ENCODE measurements at regions not wholly inside any gene's neighbourhood (a gene's known extent, or its start where the extent isn't known, plus 50 kb on each side); places are given as distances from the start of the nearest gene placed in this dataset.

DNA sequence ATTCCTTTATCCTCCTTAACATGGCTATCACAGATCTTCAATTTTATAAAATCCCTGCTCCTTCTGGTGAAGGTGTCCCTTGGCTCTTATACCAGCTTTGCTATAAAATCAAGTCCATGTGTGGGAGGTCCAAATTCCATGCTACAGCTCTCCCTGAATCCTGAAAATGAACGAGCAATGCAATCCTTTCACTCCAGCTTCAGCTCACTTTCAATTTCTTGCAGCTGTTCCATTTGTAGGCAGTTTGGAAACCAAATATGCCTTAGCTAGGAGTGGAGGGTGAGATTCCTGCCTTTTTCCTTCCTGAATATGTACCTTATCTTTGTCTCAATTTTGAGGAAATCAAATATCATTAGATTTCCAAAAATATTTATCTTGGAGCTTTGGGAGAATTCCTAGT lies 402.6 kb downstream of the TTLL7 start:
- no peak for DNase-seq
- Mint-ChIP-seq H3K27me3 (ENCODE audit: unreplicated experiment) (no peaks in the 10 kb centered on the region), H3K4me1 (ENCODE audit: low read depth, unreplicated experiment) (no peaks in the 10 kb centered on the region), H3K9me3 (ENCODE audit: low read depth, unreplicated experiment) (peaks cover 22% of the 10 kb centered on the region), H3K27ac (ENCODE audit: unreplicated experiment) (no peak overlapping the region), H3K4me3 (ENCODE audit: low read depth, unreplicated experiment) (no peak overlapping the region), H3K36me3 (ENCODE audit: insufficient read depth, unreplicated experiment) (no peaks in the 10 kb centered on the region)
- no TSS peak for BruUV-seq (replicated peaks)
- TF ChIP-seq CTCF (IDR thresholded peaks at IDR 0.05; ENCODE audit: unreplicated experiment) = no peak
- CTCF ChIA-PET = interaction anchor here (0.7 kb wide), 1 partner anchor 315 kb away, joined by 3 read pairs; no protein-coding TSS in a partner anchor
- intact Hi-C loops (cut with micrococcal nuclease; ENCODE audit: unreplicated experiment) = no loop called here

- intact Hi-C loops (cut with micrococcal nuclease; ENCODE audit: unreplicated experiment) = no loop called here
- H3K9me3 Mint-ChIP-seq (ENCODE audit: low read depth, unreplicated experiment) = peaks cover 12% of the 10 kb centered on the region
- H3K27ac Mint-ChIP-seq (ENCODE audit: unreplicated experiment) = no peak overlapping the region
- CTCF ChIA-PET = no interaction called here
- BruUV-seq (replicated peaks) = no TSS peak
- no peaks in the 10 kb centered on the region for H3K36me3 Mint-ChIP-seq (ENCODE audit: insufficient read depth, unreplicated experiment)
- H3K4me1 Mint-ChIP-seq (ENCODE audit: low read depth, unreplicated experiment) = no peaks in the 10 kb centered on the region
- no peak for TF ChIP-seq CTCF (IDR thresholded peaks at IDR 0.05; ENCODE audit: unreplicated experiment)
- no peak for DNase-seq
- H3K4me3 Mint-ChIP-seq (ENCODE audit: low read depth, unreplicated experiment) = no peak overlapping the region
- no peaks in the 10 kb centered on the region for H3K27me3 Mint-ChIP-seq (ENCODE audit: unreplicated experiment)
These were observed 405.9 kb downstream of the TTLL7 start for GRCh38 chr1:83593073-83593472.

DNA sequence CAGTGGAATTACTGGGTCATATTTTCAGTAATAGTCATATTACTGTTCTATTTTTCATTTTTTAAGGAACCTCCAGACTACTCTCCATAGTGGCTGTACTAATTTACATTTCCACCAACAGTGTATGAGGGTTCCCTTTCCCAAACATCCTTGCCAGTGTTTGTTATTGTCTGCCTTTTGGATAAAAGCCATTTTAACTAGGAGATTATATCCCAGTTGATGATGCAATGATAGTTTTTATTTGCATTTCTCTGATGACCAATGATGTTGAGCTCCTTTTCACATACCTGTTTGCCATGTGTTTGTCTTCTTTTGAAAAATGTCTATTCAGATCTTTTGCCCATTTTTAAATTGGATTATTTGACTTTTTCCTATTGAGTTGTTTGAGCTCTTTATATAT lies 410.8 kb downstream of the TTLL7 start:
- Mint-ChIP-seq H3K27me3 (ENCODE audit: unreplicated experiment) (no peaks in the 10 kb centered on the region), H3K27ac (ENCODE audit: unreplicated experiment) (no peak overlapping the region), H3K9me3 (ENCODE audit: low read depth, unreplicated experiment) (peaks cover 7% of the 10 kb centered on the region), H3K36me3 (ENCODE audit: insufficient read depth, unreplicated experiment) (no peaks in the 10 kb centered on the region), H3K4me1 (ENCODE audit: low read depth, unreplicated experiment) (no peaks in the 10 kb centered on the region), H3K4me3 (ENCODE audit: low read depth, unreplicated experiment) (no peak overlapping the region)
- no peak for DNase-seq
- no TSS peak for BruUV-seq (replicated peaks)
- CTCF ChIA-PET = interaction anchor here (0.7 kb wide), 1 partner anchor 14 kb away, joined by 3 read pairs; no protein-coding TSS in a partner anchor
- no peak for TF ChIP-seq CTCF (IDR thresholded peaks at IDR 0.05; ENCODE audit: unreplicated experiment)
- intact Hi-C loops (cut with micrococcal nuclease; ENCODE audit: unreplicated experiment) = no loop called here

DNA sequence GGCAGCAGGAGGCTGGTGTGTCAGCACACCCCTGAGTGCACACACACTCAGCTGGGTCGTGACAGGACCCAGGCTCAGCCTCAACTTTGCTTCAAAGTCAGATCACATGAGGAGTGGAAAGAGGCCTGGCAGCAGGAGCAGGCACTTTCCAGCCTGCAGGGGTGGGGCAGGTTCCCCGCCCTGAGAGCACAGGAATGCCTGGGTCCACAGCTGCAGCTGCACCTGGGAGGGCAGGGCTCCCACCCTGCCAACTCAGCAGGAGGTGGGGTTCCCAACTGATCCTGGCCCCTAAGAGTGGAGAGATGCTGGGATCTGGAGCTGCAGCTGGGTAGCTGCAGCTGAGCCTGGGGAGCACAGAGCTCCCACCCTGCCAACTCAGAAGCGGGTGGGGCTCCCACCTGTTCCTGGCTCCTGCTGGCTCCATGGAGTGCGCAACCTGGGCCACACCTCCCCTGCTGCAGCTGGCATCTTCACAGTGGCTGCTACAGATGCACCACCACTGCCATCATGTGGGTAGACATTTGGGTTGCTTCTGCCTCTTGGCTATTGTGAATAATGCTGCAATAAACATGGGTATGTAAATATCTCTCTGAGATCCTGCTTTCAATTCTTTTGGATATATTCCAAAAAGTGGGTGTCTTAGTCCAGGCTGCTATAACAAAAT lies 415.4 kb downstream of the TTLL7 start:
- Mint-ChIP-seq H3K36me3 (ENCODE audit: insufficient read depth, unreplicated experiment) (no peaks in the 10 kb centered on the region), H3K4me3 (ENCODE audit: low read depth, unreplicated experiment) (no peak overlapping the region), H3K9me3 (ENCODE audit: low read depth, unreplicated experiment) (peaks cover 9% of the 10 kb centered on the region), H3K27me3 (ENCODE audit: unreplicated experiment) (no peaks in the 10 kb centered on the region), H3K27ac (ENCODE audit: unreplicated experiment) (no peak overlapping the region), H3K4me1 (ENCODE audit: low read depth, unreplicated experiment) (no peaks in the 10 kb centered on the region)
- no peak for TF ChIP-seq CTCF (IDR thresholded peaks at IDR 0.05; ENCODE audit: unreplicated experiment)
- CTCF ChIA-PET = no interaction called here
- peak; percentile 3 for DNase-seq
- intact Hi-C loops (cut with micrococcal nuclease; ENCODE audit: unreplicated experiment) = no loop called here
- no TSS peak for BruUV-seq (replicated peaks)
